MM.1S (cell line): ENCODE measurements at regions not wholly inside any gene's neighbourhood (a gene's known extent, or its start where the extent isn't known, plus 50 kb on each side); places are given as distances from the start of the nearest gene placed in this dataset.

Source experiments
- EZH2 ChIP-seq: fragments of 300-600 bp; sonication (generic); optimal IDR thresholded peaks from 2 replicates; pipeline ENCODE3; 2017; ENCODE audit warnings: low read depth, mild to moderate bottlenecking, antibody characterized with exemption, low read length, mixed read lengths
- EZH2phosphoT487 ChIP-seq: fragments of 300-600 bp; sonication (generic); IDR thresholded peaks from 2 replicates; pipeline ENCODE4 v1.6.1; 2018; ENCODE audit warnings: antibody characterized with exemption, low read length
- TF ChIP-seq, protein P1 (sequence below): fragments of 300-600 bp; sonication (generic); IDR thresholded peaks from 2 replicates; pipeline ENCODE4 v1.5.1; 2016; ENCODE audit warnings: antibody characterized with exemption, low read length, mixed read lengths

DNA sequence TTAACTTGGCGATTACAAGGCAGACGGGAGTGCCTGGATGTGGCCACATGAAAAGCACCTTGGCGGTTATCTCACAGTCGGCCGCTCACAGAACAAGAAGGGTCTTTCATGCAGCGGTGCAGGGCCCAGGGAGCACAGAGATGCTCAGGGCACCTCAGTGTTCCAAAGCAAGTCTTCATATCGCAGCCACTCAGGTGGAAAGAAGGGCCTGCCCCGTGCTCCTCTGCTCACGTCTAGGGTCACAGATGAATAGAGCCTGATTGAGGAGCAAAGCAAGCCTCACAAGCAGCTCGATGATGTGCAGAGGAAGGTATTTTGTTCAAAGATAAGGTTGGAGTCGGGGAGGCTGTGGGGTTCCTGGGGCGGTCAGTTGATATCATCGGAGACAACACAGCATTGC is 297.8 kb downstream of the WDR11 start:
- TF ChIP-seq, protein P1, sequence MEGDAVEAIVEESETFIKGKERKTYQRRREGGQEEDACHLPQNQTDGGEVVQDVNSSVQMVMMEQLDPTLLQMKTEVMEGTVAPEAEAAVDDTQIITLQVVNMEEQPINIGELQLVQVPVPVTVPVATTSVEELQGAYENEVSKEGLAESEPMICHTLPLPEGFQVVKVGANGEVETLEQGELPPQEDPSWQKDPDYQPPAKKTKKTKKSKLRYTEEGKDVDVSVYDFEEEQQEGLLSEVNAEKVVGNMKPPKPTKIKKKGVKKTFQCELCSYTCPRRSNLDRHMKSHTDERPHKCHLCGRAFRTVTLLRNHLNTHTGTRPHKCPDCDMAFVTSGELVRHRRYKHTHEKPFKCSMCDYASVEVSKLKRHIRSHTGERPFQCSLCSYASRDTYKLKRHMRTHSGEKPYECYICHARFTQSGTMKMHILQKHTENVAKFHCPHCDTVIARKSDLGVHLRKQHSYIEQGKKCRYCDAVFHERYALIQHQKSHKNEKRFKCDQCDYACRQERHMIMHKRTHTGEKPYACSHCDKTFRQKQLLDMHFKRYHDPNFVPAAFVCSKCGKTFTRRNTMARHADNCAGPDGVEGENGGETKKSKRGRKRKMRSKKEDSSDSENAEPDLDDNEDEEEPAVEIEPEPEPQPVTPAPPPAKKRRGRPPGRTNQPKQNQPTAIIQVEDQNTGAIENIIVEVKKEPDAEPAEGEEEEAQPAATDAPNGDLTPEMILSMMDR, result no peak
- no peak for TF ChIP-seq EZH2
- TF ChIP-seq EZH2phosphoT487, result no peak
